Mesenchymal stem cell (in vitro differentiated cells and primary cell): ENCODE measurements at regions not wholly inside any gene's neighbourhood (a gene's known extent, or its start where the extent isn't known, plus 50 kb on each side); places are given as distances from the start of the nearest gene placed in this dataset.

Source experiments
- DNase-seq: peaks from one replicate; pipeline ENCODE4 v3.0.0-alpha.2; 2013
- H2AFZ ChIP-seq: one replicate; pipeline ENCODE4 v1.6.1; 2013; ENCODE audit warnings: low read depth, mild to moderate bottlenecking, control low read depth, inconsistent platforms, low read length, moderate library complexity
- H2AK5ac ChIP-seq: 2 replicates; pipeline ENCODE4 v1.6.1; 2013; ENCODE audit warnings: low read length, moderate library complexity, mild to moderate bottlenecking, inconsistent platforms; ENCODE audit not compliant: severe bottlenecking
- H2BK120ac ChIP-seq: one replicate; pipeline ENCODE4 v1.6.1; 2013; ENCODE audit warnings: low read depth, mild to moderate bottlenecking, inconsistent platforms, low read length, moderate library complexity
- H2BK12ac ChIP-seq, 2 experiments: one replicate each; pipeline ENCODE4 v1.6.1; 2013; ENCODE audit warnings: inconsistent platforms in 2 of 2, low read length in 2 of 2, mild to moderate bottlenecking in 2 of 2, moderate library complexity in 2 of 2, control low read depth in 1 of 2
- H2BK15ac ChIP-seq: one replicate; pipeline ENCODE4 v1.6.1; 2013; ENCODE audit warnings: mild to moderate bottlenecking, low read depth, inconsistent platforms; ENCODE audit not compliant: poor library complexity, severe bottlenecking
- H2BK5ac ChIP-seq: 2 replicates; pipeline ENCODE4 v1.6.1; 2013; ENCODE audit warnings: low read depth, mild to moderate bottlenecking, low read length, control low read depth, inconsistent platforms; ENCODE audit not compliant: poor library complexity, severe bottlenecking
- H3K14ac ChIP-seq, 2 experiments: one replicate each; pipeline ENCODE4 v1.6.1; 2013; ENCODE audit warnings: inconsistent platforms in 2 of 2, low read length in 2 of 2, control low read depth in 1 of 2, mild to moderate bottlenecking in 1 of 2, moderate library complexity in 1 of 2
- H3K18ac ChIP-seq, 2 experiments: one replicate each; pipeline ENCODE4 v1.6.1; 2013; ENCODE audit warnings: inconsistent platforms in 2 of 2, low read length in 2 of 2, control low read depth in 1 of 2, low read depth in 1 of 2, mild to moderate bottlenecking in 1 of 2
- H3K23ac ChIP-seq, 2 experiments: one replicate each; pipeline ENCODE4 v1.6.1; 2013; ENCODE audit warnings: inconsistent platforms in 2 of 2, low read length in 2 of 2, mild to moderate bottlenecking in 2 of 2, moderate library complexity in 2 of 2, control low read depth in 1 of 2
- H3K27ac ChIP-seq: 2 replicates; pipeline ENCODE4 v1.5.1; 2013; ENCODE audit warnings: mild to moderate bottlenecking, moderate library complexity, low read length, control low read depth, inconsistent platforms; ENCODE audit not compliant: poor library complexity, severe bottlenecking
- H3K27me3 ChIP-seq, 2 experiments: 2 replicates each; pipeline versions ENCODE4 v1.6.1 to v1.7.0; 2013; ENCODE audit warnings: low read length in 2 of 2, mild to moderate bottlenecking in 2 of 2, moderate library complexity in 2 of 2, control low read depth in 1 of 2, inconsistent platforms in 1 of 2; ENCODE audit not compliant: control insufficient read depth in 1 of 2, insufficient read depth in 1 of 2
- H3K36me3 ChIP-seq, 2 experiments: 2 replicates each; pipeline versions ENCODE4 v1.6.1 to v1.7.0; 2013; ENCODE audit warnings: low read length in 2 of 2, control low read depth in 1 of 2, inconsistent platforms in 1 of 2, low read depth in 1 of 2, mild to moderate bottlenecking in 1 of 2; ENCODE audit not compliant: insufficient read depth in 2 of 2, control insufficient read depth in 1 of 2
- H3K4ac ChIP-seq, 2 experiments: one replicate each; pipeline ENCODE4 v1.6.1; 2013; ENCODE audit warnings: inconsistent platforms in 2 of 2, low read length in 2 of 2, mild to moderate bottlenecking in 2 of 2, moderate library complexity in 2 of 2, control low read depth in 1 of 2, low read depth in 1 of 2
- H3K4me1 ChIP-seq: 2 replicates; pipeline ENCODE4 v1.6.1; 2013; ENCODE audit warnings: low read depth, low read length, control low read depth; ENCODE audit not compliant: control insufficient read depth, insufficient read depth
- H3K4me2 ChIP-seq: 2 replicates; pipeline ENCODE4 v1.6.1; 2013; ENCODE audit warnings: low read length, mild to moderate bottlenecking, inconsistent platforms; ENCODE audit not compliant: poor library complexity, severe bottlenecking
- H3K4me3 ChIP-seq, 2 experiments: 2 replicates each; pipeline versions ENCODE4 v1.5.1 to v1.7.0; 2013; ENCODE audit warnings: low read length in 2 of 2, mild to moderate bottlenecking in 2 of 2, control low read depth in 1 of 2, low read depth in 1 of 2; ENCODE audit not compliant: insufficient read depth in 1 of 2
- H3K79me1 ChIP-seq: replicated peaks from 2 replicates; pipeline ENCODE4 v1.6.1; 2013; ENCODE audit warnings: mild to moderate bottlenecking, control low read depth, low read length, inconsistent platforms; ENCODE audit not compliant: poor library complexity, severe bottlenecking
- H3K9ac ChIP-seq: 2 replicates; pipeline ENCODE4 v1.7.0; 2013; ENCODE audit warnings: mild to moderate bottlenecking, low read length, moderate library complexity
- H3K9me3 ChIP-seq: 2 replicates; pipeline ENCODE4 v1.7.0; 2013; ENCODE audit warnings: mild to moderate bottlenecking, low read length; ENCODE audit not compliant: control insufficient read depth
- H4K8ac ChIP-seq: one replicate; pipeline ENCODE4 v1.6.1; 2013; ENCODE audit warnings: inconsistent platforms, mild to moderate bottlenecking, low read length, moderate library complexity
- H4K91ac ChIP-seq: one replicate; pipeline ENCODE4 v1.6.1; 2013; ENCODE audit warnings: mild to moderate bottlenecking, low read length, inconsistent platforms
- WGBS: methylation state at CpG from one replicate; pipeline ENCODE4 v1.1.7; 2013; ENCODE audit warnings: mixed read lengths; 5-methylcytosine and 5-hydroxymethylcytosine counted together

- H3K4me2 ChIP-seq = no peak overlapping the region
- no peak overlapping the region for H3K23ac ChIP-seq
- no peak overlapping the region for H3K18ac ChIP-seq
- H4K91ac ChIP-seq = no peak overlapping the region
- H2BK120ac ChIP-seq = no peak overlapping the region
- H3K9me3 ChIP-seq = no peaks in the 10 kb centered on the region
- H2AFZ ChIP-seq = no peak overlapping the region
- H3K27ac ChIP-seq = no peak overlapping the region
- no peaks in the 10 kb centered on the region for H3K36me3 ChIP-seq
- no peak overlapping the region for H2AK5ac ChIP-seq
- no peak overlapping the region for H3K4ac ChIP-seq
- no peak overlapping the region for H3K9ac ChIP-seq
- H2BK15ac ChIP-seq = no peak overlapping the region
- no peak overlapping the region for H2BK12ac ChIP-seq
- no peak overlapping the region for H3K14ac ChIP-seq
- H3K27me3 ChIP-seq = no peaks in the 10 kb centered on the region
- H3K4me1 ChIP-seq = no peaks in the 10 kb centered on the region
- H4K8ac ChIP-seq = no peak overlapping the region
- H3K4me3 ChIP-seq = no peak overlapping the region
- no peak overlapping the region for H2BK5ac ChIP-seq
- DNase-seq = no peak
- WGBS = 71% methylated on average over 2 of the region's 2 CpGs
- no peaks in the 10 kb centered on the region for H3K79me1 ChIP-seq
These were observed 264.4 kb upstream of the NRIP1 start for GRCh38 chr21:15329191-15329590.

GRCh38 chr21:15330872-15331271 is 266.1 kb upstream of the NRIP1 start:
- Histone ChIP-seq H2BK5ac (no peak overlapping the region), H3K18ac (no peak overlapping the region)
- DNase-seq = no peak

GRCh38 chr21:15332572-15332971 is 267.8 kb upstream of the NRIP1 start:
- H2BK12ac ChIP-seq = no peak overlapping the region
- H3K23ac ChIP-seq = no peak overlapping the region
- H2BK5ac ChIP-seq = no peak overlapping the region
- H3K4me1 ChIP-seq = no peaks in the 10 kb centered on the region
- no peaks in the 10 kb centered on the region for H3K27me3 ChIP-seq
- H4K91ac ChIP-seq = no peak overlapping the region
- no peak overlapping the region for H3K4me2 ChIP-seq
- H2BK120ac ChIP-seq = no peak overlapping the region
- no peak overlapping the region for H3K9ac ChIP-seq
- H2AK5ac ChIP-seq = no peak overlapping the region
- no peak overlapping the region for H4K8ac ChIP-seq
- H2BK15ac ChIP-seq = no peak overlapping the region
- H3K27ac ChIP-seq = no peak overlapping the region
- H3K36me3 ChIP-seq = no peaks in the 10 kb centered on the region
- WGBS = 100% methylated on average over 1 of the region's 1 CpG
- no peak overlapping the region for H2AFZ ChIP-seq
- no peaks in the 10 kb centered on the region for H3K79me1 ChIP-seq
- H3K9me3 ChIP-seq = no peaks in the 10 kb centered on the region
- H3K18ac ChIP-seq = no peak overlapping the region
- no peak overlapping the region for H3K4ac ChIP-seq
- H3K14ac ChIP-seq = no peak overlapping the region
- no peak for DNase-seq
- H3K4me3 ChIP-seq = no peak overlapping the region

More at GRCh38 chr21:15330872-15331271, 266.1 kb upstream of the NRIP1 start:
- Histone ChIP-seq H2AK5ac (no peak overlapping the region), H3K23ac (no peak overlapping the region), H3K36me3 (no peaks in the 10 kb centered on the region), H2BK120ac (no peak overlapping the region), H3K27ac (no peak overlapping the region), H3K4me2 (no peak overlapping the region), H3K27me3 (no peaks in the 10 kb centered on the region), H3K4ac (no peak overlapping the region), H3K79me1 (no peaks in the 10 kb centered on the region), H2BK15ac (no peak overlapping the region), H2AFZ (no peak overlapping the region), H3K14ac (no peak overlapping the region), H3K4me3 (no peak overlapping the region), H2BK12ac (no peak overlapping the region), H3K4me1 (no peaks in the 10 kb centered on the region), H4K91ac (no peak overlapping the region), H4K8ac (no peak overlapping the region), H3K9me3 (no peaks in the 10 kb centered on the region), H3K9ac (no peak overlapping the region)

- Histone ChIP-seq H2BK120ac (no peak overlapping the region), H3K27me3 (no peaks in the 10 kb centered on the region), H2AK5ac (no peak overlapping the region), H4K91ac (no peak overlapping the region), H3K4me1 (no peaks in the 10 kb centered on the region), H3K23ac (no peak overlapping the region), H3K36me3 (no peaks in the 10 kb centered on the region), H3K9me3 (no peaks in the 10 kb centered on the region), H4K8ac (no peak overlapping the region), H3K9ac (no peak overlapping the region), H2BK15ac (no peak overlapping the region), H3K79me1 (no peaks in the 10 kb centered on the region), H3K27ac (no peak overlapping the region), H2BK12ac (no peak overlapping the region), H3K18ac (no peak overlapping the region), H3K14ac (no peak overlapping the region), H2BK5ac (no peak overlapping the region), H3K4me2 (no peak overlapping the region), H2AFZ (no peak overlapping the region), H3K4ac (no peak overlapping the region), H3K4me3 (no peak overlapping the region)
- WGBS = 100% methylated on average over 1 of the region's 1 CpG
- DNase-seq = no peak
These were observed 268.4 kb upstream of the NRIP1 start for GRCh38 chr21:15333136-15333710.
